ENCODE measurements at regions not wholly inside any gene's neighbourhood (a gene's known extent, or its start where the extent isn't known, plus 50 kb on each side); places are given as distances from the start of the nearest gene placed in this dataset.

DNA sequence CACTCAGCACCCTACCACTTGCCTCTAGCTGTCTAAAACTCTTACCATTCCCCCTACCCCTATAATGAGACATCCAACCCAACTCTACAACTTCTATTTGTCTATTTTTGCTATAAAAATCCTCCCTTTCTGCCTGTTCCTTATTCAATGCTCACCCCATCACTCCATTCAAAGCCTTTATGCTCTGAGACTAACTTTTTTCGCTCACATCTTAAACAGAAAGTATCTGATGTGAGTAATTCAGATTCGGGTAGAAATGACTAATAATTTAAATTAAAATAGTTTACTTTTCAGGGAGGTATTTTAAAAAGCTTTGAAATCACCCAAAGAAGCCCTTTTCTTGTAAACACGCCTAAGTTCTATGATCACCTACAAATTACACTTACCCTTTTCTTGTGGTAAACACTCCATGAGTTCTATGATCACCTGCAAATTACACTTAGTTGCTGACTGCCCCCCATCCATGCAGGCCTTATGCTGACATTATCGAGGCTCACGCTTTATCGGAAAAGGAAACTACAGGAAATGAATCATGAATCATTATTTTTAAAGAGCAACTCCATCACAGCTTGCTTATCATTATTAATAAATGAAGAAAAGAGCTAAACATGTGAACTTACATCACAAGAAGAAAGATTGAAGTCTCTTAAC is 168.7 kb upstream of the PPP1R2C start:
- no peak for DNase-seq (ENCODE audit: low spot score)

DNA sequence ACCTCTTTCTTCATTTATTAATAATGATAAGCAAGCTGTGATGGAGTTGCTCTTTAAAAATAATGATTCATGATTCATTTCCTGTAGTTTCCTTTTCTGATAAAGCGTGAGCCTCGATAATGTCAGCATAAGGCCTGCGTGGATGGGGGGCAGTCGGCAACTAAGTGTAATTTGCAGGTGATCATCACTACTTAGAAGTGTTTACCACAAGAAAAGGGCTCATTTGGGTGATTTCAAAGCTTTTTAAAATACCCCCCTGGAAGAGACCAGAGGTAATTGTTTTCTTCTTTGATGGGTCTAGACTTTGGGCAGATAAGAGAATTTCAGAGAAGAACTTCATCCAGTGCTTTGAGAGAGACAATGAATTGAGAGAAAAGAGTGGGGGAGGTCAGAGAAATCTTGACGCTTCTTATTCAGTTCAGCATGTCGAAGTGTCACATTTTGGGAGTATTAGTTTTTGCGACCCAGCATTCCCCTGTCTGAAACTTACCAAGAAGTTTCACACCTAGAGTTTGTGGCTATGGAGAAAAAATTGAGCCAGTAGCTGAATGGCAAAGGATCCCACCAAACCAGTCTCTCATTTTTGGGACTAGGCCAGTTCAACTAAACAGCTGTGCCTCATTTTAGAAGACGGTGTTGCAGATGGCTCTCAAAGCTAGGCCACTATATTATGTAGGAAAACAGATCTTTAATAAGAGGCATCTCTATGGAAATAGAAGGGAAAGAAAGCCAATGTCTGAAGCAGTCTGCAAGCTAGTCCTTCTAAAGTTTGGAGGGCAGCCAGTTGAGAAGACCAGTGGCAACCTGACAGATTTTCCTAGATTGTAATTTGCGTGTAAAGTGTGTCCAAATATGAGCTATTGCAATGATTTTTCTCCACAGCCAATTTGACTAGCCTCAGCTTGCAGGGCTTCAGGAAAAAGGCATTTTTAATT is 171.0 kb upstream of the PPP1R2C start:
- DNase-seq (ENCODE audit: low spot score): no peak

DNA sequence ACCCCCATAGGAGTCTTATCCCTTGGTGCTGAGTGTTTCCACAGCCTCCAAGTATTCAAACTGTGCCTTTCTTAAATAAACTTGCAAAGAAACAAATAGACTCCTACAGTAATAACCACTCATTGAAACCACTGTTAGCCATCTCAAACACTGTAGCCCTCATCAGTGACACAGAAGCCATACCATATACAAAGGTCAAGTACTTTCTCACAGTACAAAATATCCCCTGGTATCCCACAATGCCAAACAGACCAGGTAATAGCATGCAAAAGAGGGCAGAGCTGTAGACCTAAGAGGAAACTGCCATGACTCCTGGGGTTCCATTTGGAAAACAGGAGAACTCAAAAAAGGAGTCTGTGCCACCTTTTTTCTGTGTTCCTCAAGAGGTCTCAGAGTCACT is 173.8 kb upstream of the PPP1R2C start:
- DNase-seq (ENCODE audit: low spot score): no peak

- DNase-seq (ENCODE audit: low spot score): no peak
Measured at GRCh38 chrX:42952621-42953020, 174.7 kb upstream of the PPP1R2C start.

GRCh38 chrX:42954880-42955279 is 176.9 kb upstream of the PPP1R2C start:
- DNase-seq (ENCODE audit: low spot score): no peak

DNA sequence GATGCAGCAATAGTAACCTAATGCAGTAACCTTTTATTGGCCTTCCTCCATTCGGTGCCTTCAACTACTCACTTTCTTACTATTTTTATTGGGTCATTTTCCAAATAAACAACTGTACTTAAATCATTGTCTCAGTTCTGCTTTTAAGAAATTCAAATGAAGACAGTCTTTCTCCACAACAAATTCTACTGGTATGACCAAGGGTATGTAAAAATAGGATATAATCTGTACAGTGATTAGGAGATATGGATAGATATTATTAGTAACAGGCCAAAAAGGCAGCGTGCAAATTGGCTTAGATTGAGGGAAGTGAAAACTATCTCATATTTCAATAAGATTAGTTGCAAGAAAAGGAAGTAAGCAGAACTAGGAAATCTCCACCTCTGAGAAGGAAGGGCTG is 177.4 kb upstream of the PPP1R2C start:
- no peak for DNase-seq (ENCODE audit: low spot score)

DNA sequence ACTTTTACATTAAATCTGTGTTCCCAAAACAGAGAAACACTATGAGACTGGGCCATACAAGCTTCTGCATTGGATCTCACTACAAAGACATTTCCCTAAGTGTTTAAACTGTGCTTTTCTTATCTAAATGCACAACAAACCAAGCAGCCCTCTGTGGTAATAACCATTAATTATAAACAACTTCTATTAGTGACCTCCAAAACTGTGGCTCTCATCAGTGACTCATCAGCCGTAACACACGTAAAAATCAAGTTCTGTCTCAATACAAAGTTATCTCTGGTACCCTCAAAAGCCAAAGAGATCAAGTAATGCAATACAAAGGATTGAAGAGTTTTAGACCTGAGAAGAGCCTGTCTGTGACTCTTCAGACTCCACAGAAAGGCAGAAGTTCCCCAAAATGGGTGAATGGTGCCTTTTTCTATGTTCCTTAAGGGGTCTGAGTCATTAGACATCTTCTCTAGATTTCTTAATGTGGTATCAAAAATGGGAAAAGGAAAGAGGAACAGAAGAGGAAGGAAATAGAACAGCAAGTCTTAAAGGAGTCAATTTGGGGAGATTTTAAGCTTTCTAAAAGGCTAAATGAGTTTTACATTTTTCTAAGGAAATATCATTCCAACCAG is 189.8 kb upstream of the PPP1R2C start:
- no peak for DNase-seq (ENCODE audit: low spot score)

GRCh38 chrX:42973321-42973720 is 195.4 kb upstream of the PPP1R2C start:
- DNase-seq (ENCODE audit: low spot score): no peak

DNA sequence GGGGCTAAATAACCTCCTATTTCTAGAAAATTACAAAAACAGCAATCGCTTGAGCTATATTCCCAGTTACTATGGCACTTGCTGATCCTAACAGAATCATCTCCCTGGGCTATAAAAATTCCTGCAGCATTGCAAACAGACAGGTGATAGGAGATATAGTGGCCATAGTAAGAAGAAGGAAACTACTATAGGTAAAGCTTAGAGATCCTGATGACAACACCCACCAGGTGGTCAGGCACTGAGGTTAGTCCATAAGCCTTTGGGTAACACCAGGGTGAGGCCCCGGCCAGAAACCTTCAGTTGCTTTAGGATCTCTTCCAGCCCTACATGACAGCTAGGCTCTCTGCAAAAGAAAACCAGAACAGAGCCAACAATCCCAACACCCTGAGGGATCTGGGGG is 197.9 kb upstream of the PPP1R2C start:
- no peak for DNase-seq (ENCODE audit: low spot score)

DNA sequence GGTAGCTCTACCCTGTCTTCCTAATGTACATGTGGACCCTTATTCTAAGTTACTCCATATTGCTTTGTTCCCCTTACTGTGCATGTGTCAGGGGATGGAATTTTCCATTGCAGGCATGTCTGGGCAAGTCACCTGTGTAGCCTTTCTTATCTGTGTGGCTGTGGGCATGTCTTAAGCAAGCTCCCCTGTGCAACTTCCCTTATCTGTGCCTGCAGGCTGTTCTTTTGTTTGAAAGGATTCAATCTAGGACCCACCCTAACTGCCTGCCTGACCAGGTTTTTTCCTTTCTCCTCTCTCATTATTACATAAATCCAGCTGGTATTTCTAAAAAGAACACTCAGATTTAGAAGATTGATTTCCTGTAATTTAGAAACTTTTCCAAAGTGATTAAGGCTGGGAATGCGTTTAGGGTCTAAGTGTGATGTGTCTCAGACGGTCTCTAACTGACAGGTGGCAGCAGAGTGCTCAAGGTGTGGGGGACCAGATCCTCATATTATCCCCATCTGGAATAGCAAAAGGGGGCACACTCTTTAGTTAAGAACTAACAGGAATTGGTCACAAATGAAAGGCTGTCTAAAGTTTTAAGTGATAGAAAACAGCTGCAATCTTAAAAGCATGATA is 198.9 kb upstream of the PPP1R2C start:
- peak; percentile 60 for DNase-seq (ENCODE audit: low spot score)

DNA sequence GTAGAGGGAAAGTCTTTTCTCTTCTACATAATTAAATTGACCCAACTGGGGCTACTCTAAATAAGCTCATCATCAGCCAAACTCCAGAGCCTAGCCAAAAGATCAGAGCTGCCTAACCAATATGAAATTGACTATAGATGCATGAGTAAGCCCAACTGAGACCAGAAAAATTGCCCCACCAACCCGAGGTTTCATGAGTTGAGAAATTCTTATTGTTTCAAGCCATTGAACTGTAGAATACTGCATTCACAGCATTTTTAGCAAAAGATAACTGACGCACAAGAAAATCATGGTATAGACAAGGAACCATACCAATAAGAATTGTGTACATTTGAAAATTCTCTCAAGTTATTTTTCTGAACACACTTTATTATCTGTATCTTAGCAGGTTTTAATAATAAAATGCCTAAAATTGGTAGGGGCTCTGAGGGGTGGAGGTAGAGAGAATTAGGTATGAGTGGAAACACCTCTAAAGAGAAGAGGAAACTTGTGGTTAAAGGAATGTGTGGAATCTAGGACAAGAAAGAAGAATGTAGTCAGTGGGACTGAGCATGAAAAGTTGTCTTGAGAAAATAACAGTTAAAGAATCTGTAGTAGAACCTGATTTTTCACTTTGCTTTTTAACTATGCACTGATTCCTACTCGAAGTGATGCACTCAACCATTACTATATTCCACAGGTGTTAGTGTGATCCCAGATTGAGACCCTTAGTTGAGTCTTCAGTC is 200.9 kb upstream of the PPP1R2C start:
- no peak for DNase-seq (ENCODE audit: low spot score)

DNA sequence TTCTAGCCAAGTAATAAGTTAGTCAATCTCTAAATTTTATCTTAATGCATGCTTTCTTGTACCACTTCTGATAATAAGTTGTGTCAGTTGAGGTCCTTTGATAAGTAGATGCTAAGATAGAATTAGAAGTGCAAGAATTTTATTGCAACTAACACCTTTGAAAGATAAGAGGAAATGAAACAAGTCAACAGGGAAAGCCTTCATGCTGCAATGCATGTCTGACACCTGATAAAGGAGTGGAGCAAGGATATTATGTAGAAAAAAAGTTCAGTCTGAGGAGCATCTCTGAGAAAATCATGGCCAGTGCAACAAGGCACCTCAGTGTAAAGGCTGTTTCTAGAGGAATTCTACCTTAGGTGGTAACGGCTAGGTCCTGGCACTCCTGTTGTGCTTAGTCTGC is 210.7 kb upstream of the PPP1R2C start:
- DNase-seq (ENCODE audit: low spot score): no peak

DNA sequence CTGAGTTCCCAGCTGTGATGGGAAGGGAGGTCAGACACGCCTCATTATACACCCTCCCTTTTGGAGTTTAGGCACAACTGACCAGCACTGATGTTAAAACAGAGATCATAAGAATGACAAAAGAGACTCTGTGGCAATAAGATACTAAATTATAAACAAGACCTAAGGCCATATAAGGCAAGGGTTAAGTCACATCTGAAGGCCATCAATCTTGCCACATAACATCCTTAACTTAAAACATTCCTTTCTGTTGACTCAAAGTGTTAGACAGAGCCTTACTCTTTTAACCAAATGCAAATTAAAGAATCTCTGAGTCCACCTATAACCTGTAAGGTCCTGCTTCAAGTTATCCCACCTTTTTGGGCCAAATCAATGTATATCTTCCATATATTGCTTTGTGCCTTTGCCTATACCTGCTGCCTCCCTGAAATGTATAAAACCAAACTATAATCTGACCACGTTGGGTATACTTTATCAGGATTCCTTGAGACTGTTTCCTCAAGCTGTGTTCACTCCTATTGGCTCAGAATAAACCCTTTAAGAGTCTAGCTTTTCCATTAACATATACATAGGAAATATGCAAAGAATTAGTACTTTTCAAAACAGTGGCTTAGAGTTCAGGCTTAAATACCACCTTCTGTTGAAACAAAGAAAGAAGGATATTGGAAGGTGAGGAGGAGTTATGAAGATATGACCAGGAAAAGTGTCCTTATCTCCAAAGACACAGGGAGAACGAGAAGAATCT is 214.4 kb upstream of the PPP1R2C start:
- peak; percentile 12 for DNase-seq (ENCODE audit: low spot score)

- DNase-seq (ENCODE audit: low spot score): no peak
Measured at GRCh38 chrX:42996861-42997260, 218.9 kb upstream of the PPP1R2C start.

GRCh38 chrX:43000121-43000520 is 222.2 kb upstream of the PPP1R2C start:
- no peak for DNase-seq (ENCODE audit: low spot score)

DNA sequence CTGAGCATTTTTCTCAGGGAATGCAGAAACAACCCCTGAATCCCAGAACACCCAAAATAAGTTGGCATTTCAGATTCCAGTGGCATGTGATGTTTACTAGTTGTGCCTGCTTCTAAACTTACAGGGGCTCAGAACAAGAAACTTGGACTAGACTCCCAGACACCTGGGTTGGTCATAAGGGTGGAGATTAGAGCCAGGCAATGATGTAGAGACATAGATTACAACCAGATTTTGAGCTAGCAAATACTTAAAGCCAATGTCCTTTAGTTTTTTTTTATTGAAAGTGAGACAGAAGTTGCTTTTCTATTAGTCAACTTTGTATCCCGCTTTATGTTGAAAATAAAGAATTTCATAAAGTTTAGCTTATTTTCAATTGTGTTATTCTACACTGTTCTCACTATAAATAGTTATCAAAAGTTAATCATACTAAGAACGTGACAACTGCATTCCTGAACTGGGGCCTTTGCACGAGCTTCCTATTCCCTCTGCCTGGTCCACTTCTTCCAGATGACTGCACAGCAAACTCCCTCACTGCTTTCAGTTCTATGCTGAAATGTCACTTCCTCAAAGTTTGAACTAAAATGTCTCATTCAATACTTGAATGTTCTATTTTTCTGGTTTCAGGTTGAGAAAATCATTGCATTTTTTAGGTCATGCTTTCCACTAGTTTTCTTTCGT is 224.7 kb upstream of the PPP1R2C start:
- no peak for DNase-seq (ENCODE audit: low spot score)

DNA sequence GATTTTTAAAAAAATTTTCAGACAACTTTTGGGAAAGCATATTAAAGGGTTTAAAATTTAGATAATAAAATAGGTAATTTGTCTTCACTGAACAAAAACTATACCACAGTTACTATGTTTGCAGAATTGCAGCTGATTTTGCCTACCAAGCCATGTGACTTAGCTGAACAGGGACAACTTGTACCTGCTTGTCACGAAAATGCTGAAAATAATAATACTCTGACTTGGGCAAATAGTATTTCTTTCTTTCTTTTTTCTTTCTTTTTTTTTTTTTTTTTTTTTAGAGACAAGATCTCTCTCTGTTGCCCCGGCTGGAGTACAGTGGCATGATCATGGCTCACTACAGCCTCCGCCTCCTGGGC is 225.2 kb upstream of the PPP1R2C start:
- DNase-seq (ENCODE audit: low spot score): no peak

GRCh38 chrX:43003939-43004338 is 226.0 kb upstream of the PPP1R2C start:
- DNase-seq (ENCODE audit: low spot score): no peak

GRCh38 chrX:43005561-43005960 is 227.6 kb upstream of the PPP1R2C start:
- DNase-seq (ENCODE audit: low spot score): no peak

GRCh38 chrX:43008356-43008755 is 230.4 kb upstream of the PPP1R2C start:
- no peak for DNase-seq (ENCODE audit: low spot score)

DNA sequence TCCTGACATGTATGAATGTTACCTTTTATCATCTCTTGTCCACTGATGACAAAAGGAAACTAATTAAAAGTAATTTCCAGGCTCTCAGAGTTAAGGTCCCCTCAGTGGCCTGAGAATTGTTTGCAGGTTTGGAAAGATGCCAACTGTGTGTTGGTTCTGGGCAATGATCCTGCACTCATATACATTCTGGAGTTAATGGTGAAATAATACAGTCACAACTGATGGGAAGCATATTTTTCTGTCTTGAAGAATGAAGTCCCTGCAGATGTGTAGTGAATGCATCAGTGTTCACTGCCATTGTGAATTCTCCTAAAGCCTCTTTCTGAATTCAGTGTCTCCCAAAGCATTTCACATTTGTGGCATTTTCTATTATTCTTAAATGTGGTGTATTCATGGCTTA is 238.1 kb upstream of the PPP1R2C start:
- no peak for DNase-seq (ENCODE audit: low spot score)

Measured in LoVo (cell line).